ENCODE measurements at regions not wholly inside any gene's neighbourhood (a gene's known extent, or its start where the extent isn't known, plus 50 kb on each side); places are given as distances from the start of the nearest gene placed in this dataset.

DNA sequence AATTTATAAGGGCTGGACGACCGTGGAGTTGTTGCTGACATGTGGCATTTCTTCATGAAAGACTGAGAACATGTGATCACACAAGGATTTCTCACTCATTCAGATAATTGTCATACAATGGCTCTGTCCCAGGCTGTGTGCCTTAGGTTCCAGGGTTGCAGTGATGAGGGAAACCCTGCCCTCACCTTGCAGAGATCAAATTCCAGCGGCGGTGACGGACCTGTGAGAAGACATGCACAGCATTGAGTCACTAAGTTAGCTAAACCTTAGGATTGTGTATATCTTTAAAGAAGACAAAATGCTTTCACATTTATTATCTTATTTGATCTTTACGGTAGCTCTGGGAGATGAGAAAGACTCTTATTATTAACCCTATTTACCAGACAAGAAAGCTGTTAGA, 1029.1 kb downstream of the BCL11B start:
- no peak for DNase-seq (ENCODE audit: low read depth)

DNA sequence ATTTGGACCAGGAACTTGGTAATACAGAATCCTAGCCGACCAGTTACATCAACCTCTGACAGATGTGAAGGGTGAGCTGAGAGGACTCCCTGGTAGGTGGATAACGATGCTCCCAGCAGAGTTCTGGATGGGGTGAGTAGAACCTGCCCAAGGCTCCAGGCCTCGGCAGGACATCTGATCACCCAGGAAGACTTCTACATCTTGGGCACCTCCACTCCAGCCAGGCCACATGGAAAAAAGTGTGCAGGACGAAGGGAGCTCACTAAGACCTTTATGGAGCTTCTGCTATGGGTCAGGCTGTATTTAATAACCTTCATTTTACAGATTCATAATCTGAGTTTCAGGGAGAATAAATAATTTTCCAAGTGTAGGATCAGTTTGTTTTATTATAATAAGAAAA, 1028.7 kb downstream of the BCL11B start:
- no peak for DNase-seq (ENCODE audit: low read depth)

DNA sequence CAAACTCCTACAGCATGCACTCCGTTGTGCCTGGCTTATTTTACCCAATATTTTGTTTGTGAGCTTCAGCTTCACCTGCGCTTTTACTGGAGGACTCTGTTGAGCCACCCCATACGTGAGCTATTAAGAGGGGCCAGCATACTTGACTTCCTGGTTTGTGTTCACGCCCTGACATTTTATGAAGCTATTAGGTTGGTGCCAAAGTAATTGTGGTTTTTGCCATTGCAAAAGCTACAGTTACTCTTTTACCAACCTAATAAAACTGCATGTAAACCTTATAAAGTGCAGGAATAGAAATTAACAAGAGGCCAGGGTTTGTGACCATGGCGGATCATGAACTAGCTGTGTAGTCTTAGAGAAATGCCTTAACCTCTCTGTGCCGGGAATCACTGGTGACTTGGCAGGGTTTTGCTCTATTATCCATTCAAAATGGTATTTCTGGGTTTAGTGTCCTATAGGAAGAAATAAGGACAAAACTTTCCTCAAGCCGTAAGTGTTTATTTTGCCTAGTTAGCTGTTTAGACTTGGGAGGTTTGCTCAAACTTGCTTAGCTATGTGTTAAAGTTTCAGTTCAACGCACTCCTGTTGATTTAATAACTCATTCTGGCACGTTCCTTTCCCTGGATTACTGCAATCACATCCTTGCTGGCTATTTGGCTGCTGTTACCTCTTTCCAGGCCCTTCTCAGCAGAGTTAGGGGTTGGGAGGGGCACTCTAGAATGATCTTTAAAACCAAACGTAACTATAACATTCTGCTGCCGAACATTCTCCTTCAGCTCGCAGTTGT, 1027.6 kb downstream of the BCL11B start:
- DNase-seq (ENCODE audit: low read depth), result no peak

DNA sequence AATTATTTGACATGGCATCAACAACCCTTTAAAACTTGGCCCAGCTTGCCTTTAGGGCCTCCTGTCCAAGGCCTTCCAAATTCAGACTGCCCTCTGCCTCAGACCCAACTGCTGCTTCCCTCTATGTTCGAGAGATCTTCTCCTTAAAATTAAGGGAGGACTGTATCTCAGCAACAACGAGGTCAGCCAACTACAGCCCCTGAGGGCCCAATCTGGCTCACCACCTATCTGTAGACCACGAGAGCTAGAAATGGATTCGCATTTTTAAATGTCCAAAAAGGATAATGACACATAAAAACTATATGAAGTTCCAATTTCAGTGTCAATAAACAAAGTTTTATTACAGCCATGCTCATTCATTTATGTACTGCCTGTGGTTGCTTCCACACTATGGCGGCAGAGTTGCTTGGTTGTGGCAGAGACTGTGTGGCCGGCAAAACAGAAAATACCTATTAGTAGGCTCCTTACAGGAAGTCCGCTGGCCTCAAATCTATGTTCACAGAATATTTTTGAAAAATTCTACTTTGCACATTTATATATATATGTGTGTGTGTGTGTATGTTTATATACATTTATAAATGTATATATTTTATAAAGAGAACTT, 1026.9 kb downstream of the BCL11B start:
- DNase-seq (ENCODE audit: low read depth), result no peak

DNA sequence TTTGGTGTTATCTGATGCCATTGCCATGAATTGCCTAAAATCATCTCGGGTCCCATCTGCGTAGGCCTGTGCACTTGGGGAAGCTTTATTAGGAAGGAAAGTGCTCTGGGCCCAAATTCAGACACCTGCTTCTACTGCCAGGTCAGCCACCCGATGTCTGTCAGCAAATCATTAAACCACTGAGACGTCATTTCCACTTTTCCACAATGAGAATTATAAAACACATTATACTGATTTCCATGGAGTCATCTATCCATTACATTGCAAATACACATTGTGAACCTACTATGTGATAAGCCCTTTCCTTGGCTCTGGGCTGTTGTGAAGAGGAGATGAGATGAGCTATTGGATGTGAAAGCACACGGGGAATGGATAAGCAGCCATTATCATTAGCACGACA, 1022.9 kb downstream of the BCL11B start:
- DNase-seq (ENCODE audit: low read depth), result no peak

DNA sequence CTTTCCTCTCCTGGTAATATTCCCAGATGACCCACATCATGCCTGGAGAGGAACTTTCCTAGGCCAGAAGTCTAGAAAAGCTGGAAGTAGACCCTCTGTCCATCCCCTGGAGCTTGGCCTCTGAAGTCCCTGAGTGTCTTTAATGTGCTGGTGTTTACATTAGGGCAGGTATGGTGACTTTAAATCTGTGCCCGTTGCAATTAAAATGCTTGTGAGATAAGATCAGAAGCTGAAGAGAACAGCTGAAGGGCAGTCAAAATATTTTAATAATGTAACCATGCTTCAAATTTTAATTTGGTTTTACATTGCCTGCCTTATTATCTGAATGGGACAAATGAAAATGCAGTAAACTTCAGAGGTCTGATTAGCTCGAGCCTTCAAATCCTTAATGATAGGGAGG, 1022.5 kb downstream of the BCL11B start:
- no peak for DNase-seq (ENCODE audit: low read depth)

DNA sequence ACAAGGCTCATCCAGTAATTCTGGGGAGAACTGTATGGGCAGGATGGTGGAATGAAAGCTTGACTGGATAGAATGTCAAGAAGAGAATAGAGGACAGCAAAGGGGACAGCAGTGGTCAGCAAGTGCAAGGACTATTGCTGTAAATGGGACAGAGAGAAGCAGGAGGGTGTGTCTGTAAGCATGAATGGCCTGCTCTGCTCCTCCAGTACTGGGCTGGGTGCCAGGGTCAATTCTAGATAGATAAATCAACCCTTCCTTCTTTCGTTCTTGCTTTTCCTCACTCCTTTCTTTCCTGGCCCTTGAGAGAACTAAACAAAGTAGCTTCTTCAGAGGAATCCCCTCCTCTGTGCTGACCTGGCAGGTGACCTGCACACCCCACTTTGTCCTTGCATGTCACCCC, 1019.2 kb downstream of the BCL11B start:
- DNase-seq (ENCODE audit: low read depth), result no peak

DNA sequence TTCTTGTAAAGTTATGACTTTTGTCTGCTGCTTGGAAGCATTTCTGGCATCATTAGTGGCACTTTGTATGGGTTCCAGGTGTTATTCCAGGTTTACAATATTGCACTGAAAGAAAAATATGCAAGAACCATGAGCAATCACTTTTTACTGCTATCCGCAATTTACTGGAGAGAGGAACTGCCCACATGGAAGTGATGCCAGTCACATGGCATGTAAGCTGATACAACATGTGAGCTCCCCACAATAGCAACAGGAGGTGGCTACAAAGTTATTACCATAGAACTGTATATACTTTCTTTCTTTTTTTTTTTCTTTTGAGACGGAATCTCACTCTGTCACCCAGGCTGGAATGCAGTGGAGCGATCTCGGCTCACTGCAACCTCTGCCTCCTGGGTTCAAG, 1012.1 kb downstream of the BCL11B start:
- no peak for DNase-seq (ENCODE audit: low read depth)

DNA sequence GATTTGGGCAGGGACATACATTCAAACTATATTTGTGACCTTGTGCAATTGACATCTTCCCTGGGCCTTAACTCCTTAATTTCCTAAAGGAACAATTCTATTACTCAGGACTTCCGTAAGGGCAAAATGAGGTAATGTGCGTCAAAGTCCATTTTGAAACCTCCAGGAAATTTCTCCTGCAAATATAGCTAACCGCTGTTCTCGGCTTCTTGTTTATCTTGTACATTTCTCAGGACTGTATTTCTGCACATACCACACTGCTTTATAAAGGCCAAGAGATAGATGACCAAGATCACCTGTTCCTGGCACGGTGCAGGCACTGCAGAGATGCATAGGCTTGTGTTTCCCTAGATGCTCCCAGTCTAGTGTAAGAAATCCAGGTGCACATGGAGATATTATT, 1009.4 kb downstream of the BCL11B start:
- no peak for DNase-seq (ENCODE audit: low read depth)

DNA sequence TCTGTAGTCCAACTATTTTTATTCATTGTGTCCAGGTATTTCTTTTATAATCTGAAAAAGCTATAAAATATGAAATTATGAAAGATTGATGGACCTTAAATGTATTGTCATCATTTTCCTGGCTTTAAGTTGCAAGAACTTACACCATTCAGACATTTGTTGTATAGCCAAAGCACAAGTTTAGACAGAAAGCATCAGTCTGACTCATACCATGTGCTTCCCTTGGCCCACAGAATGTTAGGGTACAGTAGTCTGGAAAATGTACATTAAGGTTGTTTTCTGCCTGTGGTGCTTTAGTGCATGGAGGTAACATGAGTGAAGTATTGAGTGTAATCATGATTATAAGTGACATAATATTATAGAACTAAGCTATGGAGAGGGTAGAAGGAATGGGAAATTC, 1002.5 kb downstream of the BCL11B start:
- no peak for DNase-seq (ENCODE audit: low read depth)

DNA sequence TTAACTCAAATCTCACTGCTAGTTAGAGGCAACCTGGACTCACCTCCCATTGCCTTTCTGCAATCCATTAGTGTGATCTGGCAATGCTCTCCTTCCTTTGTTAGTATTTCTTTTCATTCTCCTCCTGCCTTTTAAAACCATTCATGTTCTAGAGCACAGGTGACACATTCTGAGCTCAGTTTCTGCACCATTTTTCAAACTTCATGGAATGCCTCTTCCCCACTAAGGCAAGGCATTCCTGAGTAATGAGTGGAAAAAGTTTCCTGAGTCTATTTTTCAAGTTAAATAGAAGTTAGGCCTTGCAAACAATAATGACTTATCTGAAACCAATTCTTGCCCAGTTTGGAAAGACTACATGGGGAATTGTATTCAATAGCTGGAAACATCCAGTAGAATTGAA, 1001.8 kb downstream of the BCL11B start:
- no peak for DNase-seq (ENCODE audit: low read depth)

DNA sequence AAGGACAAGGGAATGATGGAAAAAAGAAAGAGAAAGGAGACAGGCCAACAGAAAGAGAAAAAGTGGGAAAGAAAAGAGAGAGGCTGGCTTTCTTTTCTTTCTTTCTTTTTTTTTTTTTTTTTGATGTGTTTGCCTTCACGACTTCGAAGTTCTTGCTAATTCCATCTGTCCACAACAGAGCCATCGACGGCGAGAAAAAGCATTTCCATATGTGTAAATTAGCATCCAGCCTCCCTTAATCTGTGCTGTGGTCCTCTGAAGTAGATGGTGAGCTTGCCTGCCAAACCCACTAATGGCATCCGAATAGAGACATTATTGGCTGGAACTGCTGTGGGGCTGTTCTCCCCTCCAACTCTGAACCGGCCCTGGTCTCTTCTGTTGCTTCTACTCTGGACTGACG, 997.4 kb downstream of the BCL11B start:
- no peak for DNase-seq (ENCODE audit: low read depth)

DNA sequence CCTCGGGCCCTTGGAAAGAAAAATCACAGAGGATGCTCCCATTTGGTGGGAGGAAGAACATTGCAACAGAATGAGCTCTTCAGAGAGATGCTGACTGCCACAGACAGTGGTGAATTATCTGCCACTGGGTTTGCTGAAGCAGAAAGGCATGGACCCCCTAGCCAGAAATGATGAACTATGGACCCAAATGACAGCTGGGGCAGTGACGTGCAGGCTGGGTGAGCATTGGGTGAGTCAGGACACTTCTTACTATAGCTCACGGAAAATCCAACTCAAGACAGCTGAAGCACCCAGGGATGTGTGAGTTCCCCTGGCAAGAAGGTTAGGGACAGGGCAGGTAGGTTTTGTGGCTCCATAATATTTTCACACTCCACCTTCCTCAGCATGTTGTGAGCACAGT, 993.2 kb downstream of the BCL11B start:
- DNase-seq (ENCODE audit: low read depth), result no peak

DNA sequence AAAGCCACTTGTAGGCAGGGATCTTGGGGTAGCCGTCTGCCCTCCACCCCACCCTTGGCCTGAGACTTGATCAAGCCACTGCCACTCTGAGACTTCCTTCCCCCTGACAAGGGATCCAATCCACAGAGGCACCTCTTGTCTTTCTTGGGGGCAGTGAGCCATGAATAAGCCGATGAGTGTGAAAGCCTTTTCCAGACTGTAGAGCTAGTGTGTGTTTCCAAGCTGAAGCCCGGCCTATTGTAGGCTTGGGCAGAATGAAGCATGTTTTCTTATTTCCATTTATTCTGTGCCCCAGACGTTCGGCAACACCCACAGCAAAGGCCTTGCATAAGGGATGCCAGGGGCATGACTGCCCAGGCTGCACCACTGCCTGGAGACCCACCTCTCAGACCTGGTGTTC, 991.6 kb downstream of the BCL11B start:
- no peak for DNase-seq (ENCODE audit: low read depth)

DNA sequence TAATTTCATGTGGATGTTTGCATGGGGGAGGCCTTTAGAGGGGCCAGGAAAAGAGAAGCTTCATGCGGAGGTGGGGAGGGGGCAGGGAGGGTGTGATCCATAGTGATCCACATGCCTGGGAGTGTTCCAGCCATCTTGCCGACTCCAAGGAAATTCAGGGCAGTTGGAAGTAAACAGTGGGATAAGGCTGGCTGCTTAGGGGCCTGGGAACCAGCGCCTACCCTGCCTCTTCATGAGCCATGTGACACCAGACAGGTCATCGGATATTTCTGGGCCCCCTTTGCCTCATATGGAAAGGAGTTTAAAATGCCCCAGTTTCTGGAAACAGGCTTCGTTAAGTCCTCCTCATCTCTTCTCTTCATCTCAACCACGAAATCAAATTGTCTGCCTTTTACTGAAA, 983.2 kb downstream of the BCL11B start:
- no peak for DNase-seq (ENCODE audit: low read depth)

DNA sequence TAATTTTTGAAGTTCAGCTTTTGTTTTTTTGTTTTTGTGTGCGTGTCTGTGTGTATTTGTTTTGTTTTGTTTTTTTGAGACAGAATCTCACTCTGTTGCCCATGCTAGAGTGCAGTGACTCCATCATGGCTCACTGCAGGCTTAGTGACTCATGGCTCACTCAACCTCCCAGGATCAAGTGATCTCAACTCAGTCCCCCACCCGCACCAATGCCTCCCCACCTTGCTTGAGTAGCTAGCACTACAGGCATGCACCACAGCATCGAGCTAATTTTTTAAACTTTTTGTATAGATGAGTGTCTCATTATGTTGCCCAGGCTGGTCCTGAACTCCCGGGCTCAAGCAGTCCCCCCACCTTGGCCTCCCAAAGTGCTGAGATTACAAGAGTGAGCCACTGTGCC, 981.4 kb downstream of the BCL11B start:
- no peak for DNase-seq (ENCODE audit: low read depth)

DNA sequence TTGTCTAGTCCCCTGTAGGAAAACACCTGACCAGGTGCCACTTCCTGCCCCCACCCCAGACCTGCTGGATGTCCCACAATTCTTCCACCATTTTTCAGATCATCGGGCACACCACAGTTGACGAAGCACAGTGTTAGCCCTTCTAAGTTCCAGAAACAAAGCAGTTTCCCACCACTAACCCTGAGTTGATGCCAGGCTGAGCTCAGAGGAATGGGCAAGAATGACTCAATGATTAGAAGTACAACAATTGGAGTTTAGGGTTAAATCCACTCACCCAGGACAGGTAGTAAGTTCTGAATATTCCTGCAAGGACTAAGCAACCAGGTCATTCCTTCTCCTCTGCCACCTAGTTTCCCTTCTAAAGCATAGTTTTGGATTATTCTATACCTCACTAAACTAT, 979.8 kb downstream of the BCL11B start:
- DNase-seq (ENCODE audit: low read depth), result no peak

DNA sequence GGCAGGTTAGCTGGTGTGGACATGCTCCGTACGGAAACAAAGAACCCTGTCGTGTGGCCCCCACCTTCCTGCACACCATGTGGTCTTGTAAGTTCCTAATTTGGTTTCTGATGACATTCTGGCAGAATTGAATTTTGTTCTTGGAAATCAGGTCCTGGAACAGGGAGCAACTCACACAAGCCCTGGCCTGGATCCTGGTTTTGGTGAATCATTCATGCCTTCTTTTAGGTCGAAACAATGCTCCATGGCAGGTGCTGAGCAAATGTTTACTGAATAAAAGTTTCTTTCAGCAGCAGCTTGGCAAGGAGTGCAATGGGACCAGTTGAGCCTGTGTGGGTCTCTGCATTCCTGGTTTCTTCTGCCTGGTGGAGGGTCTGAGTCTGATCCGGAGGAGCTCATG, 978.4 kb downstream of the BCL11B start:
- DNase-seq (ENCODE audit: low read depth), result no peak

DNA sequence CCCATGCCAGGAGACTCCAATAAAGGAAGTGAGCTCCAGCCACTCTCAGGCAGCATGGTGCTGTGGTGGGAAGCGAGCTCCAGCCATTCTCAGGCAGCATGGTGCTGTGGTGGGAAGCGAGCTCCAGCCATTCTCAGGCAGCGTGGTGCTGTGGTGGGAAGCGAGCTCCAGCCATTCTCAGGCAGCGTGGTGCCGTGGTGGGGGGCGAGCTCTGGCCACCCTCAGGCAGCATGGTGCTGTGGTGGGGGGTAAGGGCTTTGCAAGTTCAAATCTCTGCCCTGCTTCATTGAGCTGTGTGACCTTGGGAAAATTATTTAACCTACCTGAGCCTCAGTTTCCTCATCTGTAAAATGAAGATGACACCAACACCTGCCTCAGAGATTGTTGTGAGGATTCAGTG, 975.1 kb downstream of the BCL11B start:
- DNase-seq (ENCODE audit: low read depth), result no peak

DNA sequence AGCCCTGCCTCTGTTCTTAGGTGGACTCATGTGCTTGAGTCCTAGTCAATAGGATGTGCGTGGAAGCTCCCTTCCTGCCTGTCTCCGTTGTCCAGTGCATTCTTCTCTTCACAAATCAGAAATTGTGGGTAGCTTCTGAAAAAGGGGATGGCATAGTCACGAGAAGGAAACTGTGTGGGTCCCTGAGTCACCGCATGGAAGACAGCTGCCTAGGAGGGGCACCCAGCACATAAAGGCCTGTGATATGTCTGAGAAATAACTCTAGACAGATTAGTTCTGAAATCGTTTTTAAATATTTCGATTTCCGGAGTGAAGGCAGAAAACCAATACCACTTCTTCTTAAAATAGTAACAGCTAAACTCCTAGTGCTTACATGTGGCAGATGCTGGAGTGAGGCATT, 974.4 kb downstream of the BCL11B start:
- no peak for DNase-seq (ENCODE audit: low read depth)

DNA sequence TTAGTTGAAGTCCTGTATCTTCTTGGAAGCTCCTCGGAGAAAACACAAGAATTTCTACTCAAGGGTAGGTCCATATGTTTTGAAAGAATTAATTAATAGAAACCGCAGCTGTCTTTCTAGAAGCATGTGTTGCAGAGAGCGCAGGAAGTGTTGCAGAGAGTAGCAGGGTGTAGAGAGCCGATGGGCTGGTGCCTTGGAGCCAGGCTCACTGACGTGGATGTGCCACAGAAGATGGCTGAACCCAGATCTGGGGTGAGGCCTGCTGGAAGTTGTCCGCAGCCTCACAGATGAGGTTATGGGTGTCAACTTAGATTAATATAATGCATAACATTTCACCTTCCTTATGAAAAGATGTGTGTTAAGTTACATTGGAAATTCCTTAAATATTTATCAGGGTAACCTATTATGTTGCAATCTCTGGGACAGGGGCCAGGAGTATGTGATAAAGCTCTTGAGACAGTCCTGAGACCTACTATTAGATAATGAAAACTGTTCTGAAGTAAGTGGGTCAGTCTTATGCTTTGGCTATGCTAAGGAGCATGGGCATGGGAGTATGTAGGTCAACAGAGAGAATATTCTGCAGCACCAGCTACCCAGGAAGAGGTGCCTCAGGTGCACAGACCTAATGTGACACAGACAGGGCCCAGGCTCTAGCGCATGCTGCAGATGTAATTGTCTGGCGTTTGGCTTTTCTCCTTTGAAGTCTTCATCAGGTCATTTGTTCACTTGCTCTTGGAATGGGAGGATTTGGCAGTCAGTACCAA, 973.3 kb downstream of the BCL11B start:
- no peak for DNase-seq (ENCODE audit: low read depth)

DNA sequence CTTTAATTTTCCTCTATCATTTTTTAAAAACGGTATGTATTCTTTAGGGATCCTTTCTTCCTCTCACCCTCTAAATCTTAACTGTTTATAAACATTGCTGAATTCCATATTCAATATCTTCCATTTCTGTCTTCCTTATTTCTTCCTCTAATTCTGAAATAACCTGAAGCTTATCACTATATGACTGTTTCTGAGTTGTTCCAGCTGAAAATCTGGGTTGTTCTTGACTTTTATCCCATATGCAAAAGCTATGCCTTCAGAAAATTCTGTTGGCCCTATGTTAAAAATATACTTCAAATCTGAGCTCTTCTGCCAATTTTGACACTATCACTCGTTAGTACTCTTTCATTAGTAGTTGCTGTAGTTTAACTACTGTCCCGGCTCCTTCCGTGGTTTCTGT, 970.3 kb downstream of the BCL11B start:
- no peak for DNase-seq (ENCODE audit: low read depth)

DNA sequence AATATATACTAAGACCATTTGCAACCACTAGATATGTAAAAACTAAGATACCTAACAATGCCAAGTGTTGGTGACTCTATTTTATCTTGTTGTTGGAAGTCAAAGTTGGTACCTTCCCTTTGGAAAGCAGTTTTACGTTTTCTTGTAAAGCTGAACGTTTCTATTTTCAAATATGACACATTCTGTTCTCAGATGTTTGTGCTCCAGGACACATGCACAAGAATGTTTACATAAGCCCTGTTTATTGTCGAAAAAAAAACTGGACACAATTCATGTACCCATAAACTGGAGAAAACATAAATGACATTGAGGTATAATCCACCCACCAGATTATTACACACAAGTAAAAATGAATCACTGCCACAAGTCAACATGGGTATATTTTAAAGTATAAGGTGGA, 967.4 kb downstream of the BCL11B start:
- DNase-seq (ENCODE audit: low read depth), result no peak

All from myocyte (in vitro differentiated cells).